ENCODE measurements at regions not wholly inside any gene's neighbourhood (a gene's known extent, or its start where the extent isn't known, plus 50 kb on each side); places are given as distances from the start of the nearest gene placed in this dataset.
A peak's percentile ranks its signal among the peaks of the same experiment; 100 is the strongest.

- DNase-seq: no peak
These were observed 280.4 kb downstream of the TDRD15 start for GRCh38 chr2:21404137-21404536.

- no peak for DNase-seq
These were observed 281.3 kb downstream of the TDRD15 start for GRCh38 chr2:21404827-21405625.

- no peak for DNase-seq
These were observed 282.6 kb downstream of the TDRD15 start for GRCh38 chr2:21406386-21406785.

GRCh38 chr2:21406911-21407310, 283.1 kb downstream of the TDRD15 start:
- DNase-seq: no peak

GRCh38 chr2:21407851-21408250, 284.1 kb downstream of the TDRD15 start:
- DNase-seq: no peak

- DNase-seq: no peak
These were observed 288.0 kb downstream of the TDRD15 start for GRCh38 chr2:21411741-21412140.

- no peak for DNase-seq
These were observed 289.2 kb downstream of the TDRD15 start for GRCh38 chr2:21412944-21413443.

- peak; percentile 56 for DNase-seq
These were observed 291.5 kb downstream of the TDRD15 start for GRCh38 chr2:21415234-21415633.

- no peak for DNase-seq
These were observed 292.5 kb downstream of the TDRD15 start for GRCh38 chr2:21416226-21416625.

GRCh38 chr2:21418456-21418855, 294.7 kb downstream of the TDRD15 start:
- no peak for DNase-seq

GRCh38 chr2:21420553-21421335, 297.0 kb downstream of the TDRD15 start:
- no peak for DNase-seq

GRCh38 chr2:21422050-21422449, 298.3 kb downstream of the TDRD15 start:
- peak; percentile 41 for DNase-seq

- no peak for DNase-seq
These were observed 299.2 kb downstream of the TDRD15 start for GRCh38 chr2:21422724-21423522.

GRCh38 chr2:21423854-21424253, 300.1 kb downstream of the TDRD15 start:
- DNase-seq: no peak

- no peak for DNase-seq
These were observed 300.6 kb downstream of the TDRD15 start for GRCh38 chr2:21424375-21424774.

- DNase-seq: no peak
These were observed 303.8 kb downstream of the TDRD15 start for GRCh38 chr2:21427606-21428005.

GRCh38 chr2:21428754-21429153, 305.0 kb downstream of the TDRD15 start:
- DNase-seq: no peak

GRCh38 chr2:21429747-21430146, 306.0 kb downstream of the TDRD15 start:
- DNase-seq: no peak

GRCh38 chr2:21431078-21431477, 307.3 kb downstream of the TDRD15 start:
- DNase-seq: no peak

- no peak for DNase-seq
These were observed 315.2 kb downstream of the TDRD15 start for GRCh38 chr2:21438949-21439348.

GRCh38 chr2:21441442-21441841, 317.7 kb downstream of the TDRD15 start:
- no peak for DNase-seq

- no peak for DNase-seq
These were observed 319.8 kb downstream of the TDRD15 start for GRCh38 chr2:21443494-21444105.

GRCh38 chr2:21449881-21450280, 326.1 kb downstream of the TDRD15 start:
- no peak for DNase-seq

All from NCI-H2171 treated with DMSO at 0.1 percent for 48 hours (cell line).